ENCODE measurements at regions not wholly inside any gene's neighbourhood (a gene's known extent, or its start where the extent isn't known, plus 50 kb on each side); places are given as distances from the start of the nearest gene placed in this dataset.

DNA sequence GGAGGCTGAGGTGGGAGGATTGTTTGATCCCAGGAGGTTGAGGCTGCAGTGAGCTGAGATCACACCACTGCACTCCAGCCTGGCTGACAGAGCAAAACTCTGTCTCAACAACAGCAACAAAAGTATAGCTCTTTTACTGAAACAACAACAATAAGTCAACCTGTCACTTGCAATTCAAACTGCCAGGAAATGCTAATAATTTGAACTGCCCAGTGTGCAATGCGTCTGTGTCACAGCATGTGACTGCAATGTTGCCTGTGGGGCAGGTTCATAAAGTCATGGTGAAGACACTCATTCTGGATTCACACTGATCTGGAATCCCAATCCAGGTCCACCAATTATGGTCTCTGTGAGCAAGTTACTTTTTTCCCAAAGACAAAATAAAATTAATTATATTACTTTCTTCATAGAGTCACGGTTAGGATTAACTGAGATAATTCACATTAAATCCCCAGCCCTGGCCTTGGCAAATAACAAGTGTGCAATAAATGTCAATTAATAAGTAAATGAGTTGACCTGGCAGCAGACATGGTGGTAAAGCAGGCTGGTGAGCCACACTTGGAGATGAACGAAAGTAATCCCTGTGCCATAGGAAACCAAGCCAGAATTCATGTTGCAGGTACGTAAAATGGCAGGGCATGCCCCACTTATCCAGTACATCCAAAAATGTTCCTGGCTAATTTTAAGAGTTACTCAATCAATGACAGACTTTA, 89.1 kb upstream of the CPSF6 start:
- TF ChIP-seq, protein P1, sequence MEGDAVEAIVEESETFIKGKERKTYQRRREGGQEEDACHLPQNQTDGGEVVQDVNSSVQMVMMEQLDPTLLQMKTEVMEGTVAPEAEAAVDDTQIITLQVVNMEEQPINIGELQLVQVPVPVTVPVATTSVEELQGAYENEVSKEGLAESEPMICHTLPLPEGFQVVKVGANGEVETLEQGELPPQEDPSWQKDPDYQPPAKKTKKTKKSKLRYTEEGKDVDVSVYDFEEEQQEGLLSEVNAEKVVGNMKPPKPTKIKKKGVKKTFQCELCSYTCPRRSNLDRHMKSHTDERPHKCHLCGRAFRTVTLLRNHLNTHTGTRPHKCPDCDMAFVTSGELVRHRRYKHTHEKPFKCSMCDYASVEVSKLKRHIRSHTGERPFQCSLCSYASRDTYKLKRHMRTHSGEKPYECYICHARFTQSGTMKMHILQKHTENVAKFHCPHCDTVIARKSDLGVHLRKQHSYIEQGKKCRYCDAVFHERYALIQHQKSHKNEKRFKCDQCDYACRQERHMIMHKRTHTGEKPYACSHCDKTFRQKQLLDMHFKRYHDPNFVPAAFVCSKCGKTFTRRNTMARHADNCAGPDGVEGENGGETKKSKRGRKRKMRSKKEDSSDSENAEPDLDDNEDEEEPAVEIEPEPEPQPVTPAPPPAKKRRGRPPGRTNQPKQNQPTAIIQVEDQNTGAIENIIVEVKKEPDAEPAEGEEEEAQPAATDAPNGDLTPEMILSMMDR (IDR thresholded peaks at IDR 0.05): no peak
- no peak for TF ChIP-seq POLR2A (IDR thresholded peaks at IDR 0.05)

Measured in body of pancreas (tissue), 4 donors.